ENCODE measurements at regions not wholly inside any gene's neighbourhood (a gene's known extent, or its start where the extent isn't known, plus 50 kb on each side); places are given as distances from the start of the nearest gene placed in this dataset.

- TF ChIP-seq GATA2 (IDR thresholded peaks at IDR 0.05; ENCODE audit: low read depth, low read length): no peak
- TF ChIP-seq GATA3 (IDR thresholded peaks at IDR 0.05; ENCODE audit: low read depth, low read length): no peak
These were observed 2691.0 kb downstream of the PCDH7 start for GRCh38 chr4:33411182-33411581.

Measured in SH-SY5Y (cell line).